ENCODE measurements at regions not wholly inside any gene's neighbourhood (a gene's known extent, or its start where the extent isn't known, plus 50 kb on each side); places are given as distances from the start of the nearest gene placed in this dataset.

DNA sequence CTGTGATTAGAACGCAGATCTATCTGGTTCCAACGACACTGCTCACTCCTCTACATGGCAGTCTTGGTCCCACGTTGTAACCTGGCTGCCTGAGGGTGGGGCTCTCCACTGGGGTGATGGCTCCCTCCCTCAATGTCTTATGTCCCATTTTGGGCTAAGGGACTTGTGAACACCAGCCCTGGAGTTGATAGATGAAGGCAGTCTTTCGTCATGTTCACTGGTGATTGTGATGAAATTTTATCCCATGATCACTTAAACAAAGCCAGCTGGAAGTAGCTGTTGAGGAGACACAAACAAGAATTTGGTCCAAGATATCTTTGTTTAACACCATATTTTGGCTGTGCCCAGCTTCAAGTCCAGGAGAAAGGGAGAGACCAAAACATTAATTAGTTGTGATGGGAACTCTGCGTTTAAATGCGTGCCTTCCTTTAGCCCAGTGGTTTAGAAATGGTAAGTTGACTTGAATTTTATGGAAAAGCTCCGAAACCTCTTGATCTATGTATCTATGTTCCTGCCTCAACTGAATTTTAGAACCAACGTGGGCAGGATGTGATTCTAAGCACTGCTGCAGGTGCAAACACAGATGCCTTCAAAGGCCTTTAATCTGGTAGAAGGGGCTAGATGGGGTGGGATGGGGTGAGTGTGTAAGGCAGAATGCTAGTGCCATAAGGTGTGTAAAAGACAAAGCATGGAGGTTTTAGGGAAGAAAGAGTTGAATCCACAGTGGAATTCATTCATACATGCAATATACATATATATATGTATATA lies 186.8 kb upstream of the IRX3 start:
- FAIRE-seq (no peak), DNase-seq (no peak)
- Histone ChIP-seq H3K27ac (ENCODE audit: low read depth in 2 of 2, low read length in 2 of 2) (no peak overlapping the region), H3K4me3 (ENCODE audit: low read length in 3 of 3) (no peak overlapping the region), H3K9me3 (ENCODE audit: control insufficient read depth in 2 of 3, insufficient read depth in 1 of 3, low read length in 3 of 3) (no peaks in the 10 kb centered on the region), H3K4me1 (ENCODE audit: control insufficient read depth in 2 of 3, insufficient read depth in 2 of 3, low read depth in 1 of 3, low read length in 3 of 3) (no peaks in the 10 kb centered on the region), H3K36me3 (ENCODE audit: control insufficient read depth in 2 of 3, insufficient read depth in 3 of 3, low read length in 3 of 3) (no peaks in the 10 kb centered on the region), H3K27me3 (ENCODE audit: control insufficient read depth, insufficient read depth, low read length) (no peaks in the 10 kb centered on the region), H3K9ac (ENCODE audit: low read length in 3 of 3) (no peak overlapping the region)
- intact Hi-C loops (cut with DNase I), result no loop called here
- TF ChIP-seq CTCF (IDR thresholded peaks at IDR 0.05; ENCODE audit: borderline replicate concordance, extremely low read depth, insufficient read depth), result no peak

DNA sequence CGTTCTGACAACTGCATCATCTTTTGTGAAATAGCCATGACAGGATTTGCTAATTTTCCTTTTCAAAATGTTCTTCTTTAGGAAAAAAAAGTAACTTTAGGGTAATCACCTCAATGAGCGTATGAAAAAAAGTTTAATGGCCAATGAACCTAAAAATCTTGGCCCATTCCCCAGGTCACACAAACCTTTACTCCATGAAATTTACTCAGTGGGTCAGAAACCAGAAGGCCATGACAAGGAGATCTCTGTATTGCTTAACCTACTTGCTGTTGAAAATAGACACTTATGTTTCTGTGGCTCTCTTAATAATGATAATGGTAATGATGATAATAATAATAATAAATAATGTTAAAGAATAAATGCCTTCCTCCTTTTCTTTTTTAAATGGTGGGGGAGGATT lies 180.8 kb upstream of the IRX3 start:
- DNase-seq (no peak), FAIRE-seq (no peak)
- no peak for TF ChIP-seq CTCF (IDR thresholded peaks at IDR 0.05; ENCODE audit: borderline replicate concordance, extremely low read depth, insufficient read depth)
- Histone ChIP-seq H3K27me3 (ENCODE audit: control insufficient read depth, insufficient read depth, low read length) (no peaks in the 10 kb centered on the region), H3K4me1 (ENCODE audit: control insufficient read depth in 2 of 3, insufficient read depth in 2 of 3, low read depth in 1 of 3, low read length in 3 of 3) (no peaks in the 10 kb centered on the region), H3K36me3 (ENCODE audit: control insufficient read depth in 2 of 3, insufficient read depth in 3 of 3, low read length in 3 of 3) (no peaks in the 10 kb centered on the region), H3K9me3 (ENCODE audit: control insufficient read depth in 2 of 3, insufficient read depth in 1 of 3, low read length in 3 of 3) (peaks cover 2 to 18% (median 8%) of the 10 kb centered on the region in 3 donors), H3K4me3 (ENCODE audit: low read length in 3 of 3) (no peak overlapping the region), H3K27ac (ENCODE audit: low read depth in 2 of 2, low read length in 2 of 2) (no peak overlapping the region), H3K9ac (ENCODE audit: low read length in 3 of 3) (no peak overlapping the region)
- intact Hi-C loops (cut with DNase I), result no loop called here

DNA sequence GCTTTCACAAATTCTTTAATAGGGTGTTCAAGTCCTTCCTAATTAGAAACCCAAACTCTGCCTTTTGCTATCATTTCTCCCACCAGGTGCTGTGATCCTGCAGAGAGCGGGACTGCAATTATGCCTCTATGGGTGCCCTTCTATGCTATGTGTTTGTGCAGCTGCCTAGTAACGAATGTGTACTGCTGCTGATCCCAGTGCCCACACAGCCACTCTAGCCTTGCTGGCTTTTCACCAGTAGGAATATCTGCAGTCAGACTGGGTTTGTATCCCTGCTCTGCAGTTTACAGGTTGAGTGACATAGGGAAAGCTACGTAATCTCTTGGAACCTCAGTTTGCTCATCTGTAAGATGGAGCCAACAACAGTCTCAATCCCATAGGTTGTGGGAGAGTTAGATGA lies 179.6 kb upstream of the IRX3 start:
- no peak for DNase-seq
- peaks cover 2 to 18% (median 8%) of the 10 kb centered on the region in 3 donors for H3K9me3 ChIP-seq (ENCODE audit: control insufficient read depth in 2 of 3, insufficient read depth in 1 of 3, low read length in 3 of 3)
- no peak overlapping the region for H3K4me3 ChIP-seq (ENCODE audit: low read length in 3 of 3)
- no peak for FAIRE-seq
- TF ChIP-seq CTCF (IDR thresholded peaks at IDR 0.05; ENCODE audit: borderline replicate concordance, extremely low read depth, insufficient read depth), result no peak
- H3K27ac ChIP-seq (ENCODE audit: low read depth in 2 of 2, low read length in 2 of 2), result no peak overlapping the region
- no peaks in the 10 kb centered on the region for H3K36me3 ChIP-seq (ENCODE audit: control insufficient read depth in 2 of 3, insufficient read depth in 3 of 3, low read length in 3 of 3)
- no peaks in the 10 kb centered on the region for H3K4me1 ChIP-seq (ENCODE audit: control insufficient read depth in 2 of 3, insufficient read depth in 2 of 3, low read depth in 1 of 3, low read length in 3 of 3)
- no peaks in the 10 kb centered on the region for H3K27me3 ChIP-seq (ENCODE audit: control insufficient read depth, insufficient read depth, low read length)
- intact Hi-C loops (cut with DNase I), result no loop called here
- H3K9ac ChIP-seq (ENCODE audit: low read length in 3 of 3), result no peak overlapping the region

DNA sequence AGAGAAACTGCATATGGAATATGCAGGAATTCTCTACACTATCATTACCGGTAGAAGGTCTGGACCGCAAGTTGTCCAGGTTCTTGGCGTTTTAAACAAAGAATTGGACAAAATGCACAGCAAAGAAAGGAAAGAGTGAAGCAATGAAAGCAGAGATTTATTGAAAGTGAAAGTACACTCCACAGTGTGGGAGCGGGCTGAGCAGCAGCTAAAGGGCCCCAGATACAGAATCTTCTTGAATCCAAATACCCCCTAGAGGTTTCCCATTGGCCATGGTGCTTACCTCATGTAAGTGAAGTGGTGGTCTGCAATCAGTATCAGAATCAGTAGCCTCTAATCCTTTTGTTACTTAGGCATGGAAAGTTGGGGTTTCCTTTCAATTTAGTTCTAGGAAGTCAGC lies 178.5 kb upstream of the IRX3 start:
- H3K9ac ChIP-seq (ENCODE audit: low read length in 3 of 3), result no peak overlapping the region
- no peak for TF ChIP-seq CTCF (IDR thresholded peaks at IDR 0.05; ENCODE audit: borderline replicate concordance, extremely low read depth, insufficient read depth)
- intact Hi-C loops (cut with DNase I), result no loop called here
- peaks cover 2 to 18% (median 8%) of the 10 kb centered on the region in 3 donors for H3K9me3 ChIP-seq (ENCODE audit: control insufficient read depth in 2 of 3, insufficient read depth in 1 of 3, low read length in 3 of 3)
- DNase-seq (no peak), FAIRE-seq (no peak)
- H3K4me1 ChIP-seq (ENCODE audit: control insufficient read depth in 2 of 3, insufficient read depth in 2 of 3, low read depth in 1 of 3, low read length in 3 of 3), result no peaks in the 10 kb centered on the region
- no peak overlapping the region for H3K27ac ChIP-seq (ENCODE audit: low read depth in 2 of 2, low read length in 2 of 2)
- no peaks in the 10 kb centered on the region for H3K27me3 ChIP-seq (ENCODE audit: control insufficient read depth, insufficient read depth, low read length)
- no peaks in the 10 kb centered on the region for H3K36me3 ChIP-seq (ENCODE audit: control insufficient read depth in 2 of 3, insufficient read depth in 3 of 3, low read length in 3 of 3)
- no peak overlapping the region for H3K4me3 ChIP-seq (ENCODE audit: low read length in 3 of 3)
